Cardiac fibroblast (primary cell): ENCODE measurements at regions not wholly inside any gene's neighbourhood (a gene's known extent, or its start where the extent isn't known, plus 50 kb on each side); places are given as distances from the start of the nearest gene placed in this dataset.

Experiments
- DNase-seq, 2 donors: peaks; one replicate each; pipeline versions ENCODE4 v3.0.0 to v3.0.0-alpha.2; 2010; ENCODE audit warnings: low read depth in 2 of 2
- H3K4me3 ChIP-seq, 2 donors: replicated peaks in 1 of 2; 1 replicate in 1 of 2; 2 replicates in 1 of 2; pipeline ENCODE4 v1.5.1; 2011; ENCODE audit warnings: low read depth in 2 of 2, low read length in 2 of 2, mild to moderate bottlenecking in 2 of 2, moderate library complexity in 1 of 2
- TF ChIP-seq, protein P1 (sequence below): IDR thresholded peaks from one replicate; pipeline ENCODE4 v1.5.1; 2011; ENCODE audit warnings: low read depth, mild to moderate bottlenecking, low read length, inconsistent platforms

DNA sequence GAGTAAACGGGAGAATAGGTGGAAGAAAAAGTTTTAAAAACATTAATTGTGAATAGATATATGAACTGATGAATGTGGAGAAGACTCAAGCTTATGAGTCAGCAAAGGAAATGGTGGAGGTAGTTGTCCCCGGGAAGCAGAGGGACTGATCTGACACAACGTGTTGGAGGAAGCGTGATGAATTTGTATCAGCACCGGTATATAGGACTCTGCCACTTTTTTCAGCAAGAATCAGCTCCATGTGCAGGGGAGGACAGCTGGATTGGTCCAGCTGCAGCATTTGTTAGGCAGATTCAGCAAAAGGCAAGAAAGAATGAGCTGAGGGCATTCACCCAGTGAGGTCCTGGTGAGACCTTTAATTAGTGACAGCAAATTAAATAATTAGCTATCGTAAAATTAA lies 276.0 kb downstream of the TENT4A start:
- TF ChIP-seq, protein P1, sequence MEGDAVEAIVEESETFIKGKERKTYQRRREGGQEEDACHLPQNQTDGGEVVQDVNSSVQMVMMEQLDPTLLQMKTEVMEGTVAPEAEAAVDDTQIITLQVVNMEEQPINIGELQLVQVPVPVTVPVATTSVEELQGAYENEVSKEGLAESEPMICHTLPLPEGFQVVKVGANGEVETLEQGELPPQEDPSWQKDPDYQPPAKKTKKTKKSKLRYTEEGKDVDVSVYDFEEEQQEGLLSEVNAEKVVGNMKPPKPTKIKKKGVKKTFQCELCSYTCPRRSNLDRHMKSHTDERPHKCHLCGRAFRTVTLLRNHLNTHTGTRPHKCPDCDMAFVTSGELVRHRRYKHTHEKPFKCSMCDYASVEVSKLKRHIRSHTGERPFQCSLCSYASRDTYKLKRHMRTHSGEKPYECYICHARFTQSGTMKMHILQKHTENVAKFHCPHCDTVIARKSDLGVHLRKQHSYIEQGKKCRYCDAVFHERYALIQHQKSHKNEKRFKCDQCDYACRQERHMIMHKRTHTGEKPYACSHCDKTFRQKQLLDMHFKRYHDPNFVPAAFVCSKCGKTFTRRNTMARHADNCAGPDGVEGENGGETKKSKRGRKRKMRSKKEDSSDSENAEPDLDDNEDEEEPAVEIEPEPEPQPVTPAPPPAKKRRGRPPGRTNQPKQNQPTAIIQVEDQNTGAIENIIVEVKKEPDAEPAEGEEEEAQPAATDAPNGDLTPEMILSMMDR = no peak
- DNase-seq = no peak
- no peak overlapping the region for H3K4me3 ChIP-seq

GRCh38 chr5:6994097-6994496 lies 280.9 kb downstream of the TENT4A start:
- no peak for DNase-seq
- TF ChIP-seq, protein P1 = no peak

GRCh38 chr5:6995115-6995514 lies 281.9 kb downstream of the TENT4A start:
- TF ChIP-seq, protein P1 = no peak
- no peak for DNase-seq

More at GRCh38 chr5:6994097-6994496, 280.9 kb downstream of the TENT4A start:
- H3K4me3 ChIP-seq = no peak overlapping the region

GRCh38 chr5:7000310-7000709 lies 287.1 kb downstream of the TENT4A start:
- TF ChIP-seq, protein P1 = no peak
- no peak for DNase-seq
- H3K4me3 ChIP-seq = no peak overlapping the region

More at GRCh38 chr5:6995115-6995514, 281.9 kb downstream of the TENT4A start:
- no peak overlapping the region for H3K4me3 ChIP-seq

DNA sequence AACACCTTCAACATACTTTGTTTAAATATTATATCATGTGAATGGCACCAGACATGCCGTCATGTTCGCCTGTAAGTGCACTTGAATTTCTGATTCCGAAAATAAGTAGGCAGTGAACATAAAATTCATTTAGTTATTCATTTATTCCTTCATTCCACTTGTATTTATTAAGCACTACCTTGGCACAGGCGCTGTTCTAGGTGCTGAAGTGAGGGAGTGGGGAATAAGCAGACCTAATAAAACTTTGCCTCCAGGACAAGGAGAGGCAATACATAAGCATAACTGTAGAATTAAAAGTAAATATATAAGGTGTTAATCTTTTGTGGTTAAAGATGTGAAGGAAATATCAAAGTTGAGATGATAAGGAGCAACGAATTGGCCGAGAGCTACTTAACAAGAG lies 297.4 kb downstream of the TENT4A start:
- H3K4me3 ChIP-seq = no peak overlapping the region
- TF ChIP-seq, protein P1 = no peak
- DNase-seq = no peak

GRCh38 chr5:7012057-7012456 lies 298.8 kb downstream of the TENT4A start:
- no peak for DNase-seq
- TF ChIP-seq, protein P1 = no peak

GRCh38 chr5:7014611-7015010 lies 301.4 kb downstream of the TENT4A start:
- H3K4me3 ChIP-seq = no peak overlapping the region
- TF ChIP-seq, protein P1 = no peak
- no peak for DNase-seq

More at GRCh38 chr5:7012057-7012456, 298.8 kb downstream of the TENT4A start:
- H3K4me3 ChIP-seq = no peak overlapping the region
